NCI-H748 (cell line): ENCODE measurements at regions not wholly inside any gene's neighbourhood (a gene's known extent, or its start where the extent isn't known, plus 50 kb on each side); places are given as distances from the start of the nearest gene placed in this dataset.
"Not testable (repeated sequence)": the region's sequence is repeated elsewhere in the genome, so short reads cannot be mapped to it uniquely, and the experiment has no call there.

Experiments used
- DNase-seq: peaks from one replicate; lab custom pipeline; 2025; ENCODE audit not compliant: unreplicated experiment; lab: John Stamatoyannopoulos, UW

- DNase-seq, result no peak
These were observed 853.9 kb upstream of the EEF2KMT start for GRCh38 chr16:5951486-5951885.

- DNase-seq, result no peak
These were observed 847.4 kb upstream of the EEF2KMT start for GRCh38 chr16:5944971-5945370.

DNA sequence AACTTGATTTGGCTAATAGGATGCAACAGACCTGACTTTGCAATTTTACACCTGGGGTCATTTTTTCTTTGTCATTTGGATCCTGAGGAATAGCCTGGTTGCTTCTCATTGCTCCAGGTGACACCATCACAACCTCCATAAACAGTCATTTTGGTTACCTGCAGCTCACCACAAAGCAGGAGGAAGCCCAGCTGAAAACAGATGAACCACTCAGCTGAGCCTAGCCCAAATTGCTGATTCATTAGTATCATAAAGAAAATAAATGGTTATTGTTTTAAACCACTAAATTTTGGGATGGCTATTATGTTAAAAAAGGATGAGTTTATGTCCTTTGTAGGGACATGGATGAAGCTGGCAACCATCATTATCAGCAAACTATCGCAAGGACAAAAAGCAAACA is 841.0 kb upstream of the EEF2KMT start:
- DNase-seq, result no peak

DNA sequence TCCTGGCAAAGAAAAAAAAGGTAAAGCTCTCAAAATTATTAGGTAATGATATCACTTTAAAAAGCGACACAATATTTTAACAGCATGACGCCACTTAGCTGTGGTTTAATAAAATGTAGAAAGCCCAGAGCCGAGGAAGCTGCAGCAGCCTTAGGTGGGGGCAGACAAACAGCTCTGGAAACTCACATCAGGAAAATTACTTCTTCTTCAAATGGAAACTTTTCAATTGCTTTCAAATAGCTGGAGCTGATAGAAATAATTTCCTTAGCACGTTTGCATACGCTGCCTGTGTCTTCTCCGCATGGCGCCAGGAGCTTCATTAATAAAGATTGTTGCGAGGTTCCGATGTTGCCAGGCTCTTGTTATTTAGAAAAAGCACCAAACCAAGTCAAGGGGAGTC is 835.3 kb upstream of the EEF2KMT start:
- DNase-seq, result no peak

DNA sequence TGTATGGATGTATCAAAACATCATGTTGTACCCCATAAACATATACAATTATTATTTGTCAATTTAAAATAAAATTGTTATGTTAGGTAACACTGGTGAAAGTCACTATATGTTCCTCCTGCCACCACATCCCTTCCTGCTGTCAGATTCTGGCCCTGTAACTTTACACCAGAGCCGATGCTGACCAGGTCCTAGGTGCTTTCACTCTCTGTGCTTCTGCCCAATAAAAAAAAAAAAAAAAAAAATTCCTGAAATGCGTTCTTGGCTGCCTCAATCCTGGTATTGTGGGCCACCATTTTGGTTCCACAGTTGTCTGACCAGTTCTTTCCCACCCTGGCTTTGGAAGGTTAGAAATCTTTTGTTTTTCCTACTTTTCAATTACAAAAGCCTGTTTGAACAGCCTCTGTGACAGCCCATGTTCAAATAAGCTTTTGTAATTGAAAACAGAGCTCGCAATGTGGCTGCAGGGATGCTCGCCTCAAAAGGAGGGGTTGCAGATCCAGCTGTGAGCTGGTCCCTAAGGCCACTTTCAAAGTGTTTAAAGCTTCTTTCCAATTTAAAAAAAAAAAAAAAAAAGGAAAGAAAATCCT is 831.0 kb upstream of the EEF2KMT start:
- peak; percentile 91 for DNase-seq

DNA sequence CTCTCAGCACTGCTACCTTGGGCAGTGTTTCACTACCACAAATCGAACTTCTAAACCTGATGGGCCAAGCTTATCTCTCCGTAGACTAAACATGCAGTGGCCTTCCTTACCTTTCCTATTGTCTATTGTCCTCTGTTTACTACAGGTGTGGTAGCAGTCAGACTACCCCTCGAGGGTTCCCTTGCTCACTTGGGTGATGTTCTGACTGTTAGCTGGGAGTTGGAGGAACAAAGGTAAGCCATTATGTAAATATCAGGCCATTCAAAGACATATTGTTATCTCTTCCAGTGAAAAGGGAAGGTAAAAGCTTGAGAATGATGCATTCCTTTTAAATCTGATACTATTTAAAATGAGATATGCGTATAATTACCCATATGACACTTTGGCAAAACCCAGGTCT is 828.3 kb upstream of the EEF2KMT start:
- DNase-seq, result peak; percentile 10

DNA sequence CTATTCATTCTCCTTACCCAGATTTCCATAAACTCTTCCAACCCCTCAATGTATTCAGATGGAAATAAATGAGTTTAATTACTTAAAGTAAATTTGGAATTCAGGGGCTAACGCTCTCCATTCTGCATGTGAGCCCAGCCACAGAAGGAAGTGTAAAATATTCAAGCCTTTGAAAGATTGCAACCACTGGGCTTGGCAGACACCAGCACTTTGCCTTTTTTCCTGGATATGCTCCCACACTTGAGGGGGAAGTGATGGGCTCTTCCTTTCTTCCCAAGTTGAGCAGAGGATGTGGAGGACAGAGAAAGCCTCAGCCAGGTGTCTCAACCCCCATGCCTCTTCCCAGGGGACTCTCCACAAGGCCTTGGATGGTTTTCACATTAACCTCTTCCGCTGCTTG is 825.1 kb upstream of the EEF2KMT start:
- DNase-seq, result no peak

DNA sequence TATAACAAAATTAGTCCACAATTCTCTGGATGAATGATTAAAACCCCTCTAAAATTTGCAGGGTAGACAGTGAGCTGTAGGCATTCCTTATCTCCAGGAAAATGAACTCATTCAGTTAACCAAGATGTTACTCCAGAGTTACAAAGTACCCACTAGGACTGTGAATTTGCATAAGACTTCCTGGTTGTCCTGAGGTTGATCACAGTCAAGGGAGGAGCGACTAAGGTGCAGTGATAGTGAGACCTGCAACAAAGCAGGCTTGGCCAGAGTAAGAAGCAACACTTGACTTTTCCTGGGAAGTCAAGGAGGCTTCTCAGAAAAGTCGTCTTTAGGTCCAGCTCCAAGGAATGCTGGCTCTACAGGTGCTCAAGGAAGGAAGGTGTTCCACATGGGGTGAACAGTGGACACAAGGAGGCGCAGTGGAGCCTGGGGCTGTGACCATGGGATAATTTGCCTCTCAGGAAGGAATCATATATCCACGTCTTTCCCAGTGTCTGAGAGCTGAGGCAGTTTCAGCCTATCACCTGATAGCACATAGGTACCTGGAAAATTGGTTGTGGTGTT is 821.1 kb upstream of the EEF2KMT start:
- DNase-seq, result peak; percentile 52

DNA sequence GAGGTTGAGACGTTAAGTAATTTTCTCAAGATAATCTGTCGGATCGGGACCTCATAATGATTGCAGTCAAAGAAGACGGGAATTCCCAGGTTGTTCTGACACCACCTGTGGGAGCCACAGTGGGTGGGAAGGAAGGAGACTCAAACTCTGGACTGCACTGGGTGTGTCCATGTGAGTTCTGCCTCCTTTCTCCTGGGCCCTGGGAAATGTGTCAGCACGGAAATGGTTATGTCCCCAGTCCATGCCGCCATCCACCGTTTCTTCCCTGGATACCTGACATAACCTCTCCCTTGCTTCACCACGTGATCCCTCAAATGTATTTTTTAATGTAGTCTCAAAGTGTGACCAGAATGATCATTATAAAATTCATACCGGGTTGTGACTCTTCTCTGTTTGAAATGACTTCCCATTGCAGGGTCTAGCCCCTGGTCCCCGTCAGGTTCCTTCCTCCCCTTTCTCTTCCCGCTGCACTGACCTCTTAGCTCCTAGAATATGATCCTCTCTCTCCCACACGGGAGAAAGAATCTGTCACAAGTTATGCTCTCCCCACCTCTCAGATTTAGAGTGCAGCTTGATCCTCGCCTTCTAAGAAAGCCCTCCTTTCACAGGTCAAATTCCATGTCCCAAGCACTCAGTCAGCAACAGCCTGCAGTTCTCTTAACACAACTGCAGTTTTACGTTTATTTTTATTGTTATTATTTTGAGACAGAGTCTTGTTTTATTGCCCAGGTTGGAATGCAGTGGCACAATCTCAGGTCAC is 820.0 kb upstream of the EEF2KMT start:
- no peak for DNase-seq

- DNase-seq, result peak; percentile 2
These were observed 819.2 kb upstream of the EEF2KMT start for GRCh38 chr16:5916711-5917191.

DNA sequence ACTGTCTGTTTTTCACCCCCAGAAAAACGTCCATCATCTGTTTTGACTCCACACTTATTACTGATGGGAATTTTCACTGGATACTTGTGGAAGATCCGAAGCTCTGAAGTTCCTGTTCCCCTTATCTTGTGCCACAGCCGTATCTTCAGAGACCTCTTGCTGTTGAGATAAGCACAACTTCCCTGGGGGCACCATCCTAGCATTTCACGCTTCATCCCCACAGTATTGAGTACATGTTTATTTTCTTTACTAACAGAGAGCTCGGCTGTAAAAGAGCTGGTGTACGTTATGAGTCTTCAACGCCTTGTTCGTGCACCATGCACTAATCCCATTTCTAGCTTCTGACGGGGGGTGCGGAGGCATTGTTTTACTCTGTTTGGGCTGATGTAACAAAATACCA is 813.6 kb upstream of the EEF2KMT start:
- no peak for DNase-seq

DNA sequence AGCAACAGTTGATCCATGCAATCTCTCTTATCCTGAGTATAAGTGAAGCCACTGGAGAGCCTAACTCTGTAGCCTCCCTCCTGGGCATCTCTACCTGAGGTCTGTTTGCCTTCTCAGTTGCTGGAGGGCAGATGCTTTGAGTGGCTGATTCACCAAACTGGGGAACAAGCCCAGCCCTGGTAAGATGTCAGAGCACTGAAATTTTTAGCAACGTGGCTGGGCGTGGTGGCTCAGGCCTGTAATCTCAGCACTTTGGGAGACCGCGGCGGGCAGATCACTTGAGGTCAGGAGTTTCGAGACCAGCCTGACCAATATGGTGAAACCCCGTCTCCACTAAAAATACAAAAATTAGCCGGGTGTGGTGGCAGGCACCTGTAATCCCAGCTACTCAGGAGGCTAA is 812.0 kb upstream of the EEF2KMT start:
- not testable (repeated sequence) for DNase-seq

DNA sequence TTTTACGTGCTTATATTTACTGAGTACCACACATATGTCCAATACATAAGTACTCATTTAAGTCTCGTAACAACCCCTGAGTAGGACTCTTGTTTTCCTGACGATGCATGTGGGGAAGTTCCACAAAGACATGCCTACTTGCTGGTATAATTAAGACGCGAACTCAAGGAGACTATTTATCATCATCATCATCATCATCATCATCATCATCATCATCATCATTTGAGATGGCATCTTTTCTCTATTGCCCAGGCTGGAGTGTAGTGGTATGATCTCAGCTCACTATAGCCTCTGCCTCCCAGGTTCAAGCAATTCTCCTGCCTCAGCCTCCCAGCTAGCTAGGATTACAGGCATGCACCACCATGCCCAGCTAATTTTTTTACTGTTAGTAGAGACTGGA is 809.9 kb upstream of the EEF2KMT start:
- no peak for DNase-seq

GRCh38 chr16:5906351-5906750 is 808.8 kb upstream of the EEF2KMT start:
- no peak for DNase-seq

GRCh38 chr16:5905935-5906334 is 808.3 kb upstream of the EEF2KMT start:
- DNase-seq, result no peak

DNA sequence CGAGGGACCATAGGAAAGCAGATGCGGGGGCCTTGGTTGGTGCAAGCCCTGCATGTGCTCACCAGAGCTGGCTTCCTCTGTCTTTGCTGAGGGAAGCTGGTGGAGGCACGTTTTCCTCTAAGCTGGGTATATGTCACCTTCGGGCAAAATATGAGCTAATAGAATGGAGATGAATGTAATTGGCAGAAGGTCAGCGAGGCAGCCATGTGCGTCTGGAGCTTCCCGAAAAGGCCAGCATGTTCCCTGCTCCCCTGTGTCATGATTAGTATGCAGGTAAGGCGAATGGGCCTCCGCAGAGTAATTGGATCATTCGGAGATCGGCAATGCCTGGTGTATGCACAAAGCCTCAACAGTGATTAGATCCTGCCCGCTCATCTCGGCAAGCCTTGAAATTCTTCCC is 806.2 kb upstream of the EEF2KMT start:
- no peak for DNase-seq

DNA sequence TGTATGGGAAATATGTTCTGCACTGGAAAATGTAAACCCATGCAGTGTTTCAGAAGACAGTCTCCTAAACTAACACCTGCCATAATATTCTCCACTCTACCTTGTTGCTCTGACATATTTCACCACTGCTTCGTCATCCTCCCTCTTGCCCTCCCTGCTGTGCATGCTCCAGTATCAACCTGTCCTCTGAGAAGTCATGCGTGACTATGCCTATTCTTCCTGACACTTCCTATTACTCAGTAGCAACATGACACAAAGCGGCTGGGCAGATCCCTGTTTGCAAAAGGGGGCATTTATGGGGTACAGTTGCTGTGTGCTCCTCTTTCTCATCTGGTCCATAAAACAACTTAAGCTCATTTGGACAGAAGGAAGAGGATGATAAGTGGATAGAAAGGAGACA is 805.6 kb upstream of the EEF2KMT start:
- no peak for DNase-seq

DNA sequence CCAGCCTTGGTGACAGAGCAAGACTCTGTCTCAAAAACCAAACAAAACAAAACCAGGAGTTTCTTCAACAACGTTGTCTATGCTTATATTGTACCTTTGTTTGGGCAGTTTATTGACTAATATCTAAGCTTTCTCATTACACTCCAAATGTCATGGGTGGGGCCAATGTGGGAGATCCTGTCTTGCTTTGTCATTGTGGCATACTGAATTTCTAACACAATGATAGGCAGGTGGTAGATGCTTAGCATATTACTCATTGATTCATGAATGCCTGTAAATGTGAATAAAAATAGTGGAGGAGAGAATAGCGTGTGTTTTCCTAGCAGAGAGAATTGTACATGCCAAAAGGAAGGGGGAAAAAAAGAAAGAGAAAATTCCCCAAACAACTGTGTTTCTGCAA is 802.5 kb upstream of the EEF2KMT start:
- DNase-seq, result no peak

GRCh38 chr16:5895976-5896375 is 798.4 kb upstream of the EEF2KMT start:
- no peak for DNase-seq

GRCh38 chr16:5895137-5895536 is 797.5 kb upstream of the EEF2KMT start:
- no peak for DNase-seq

- no peak for DNase-seq
These were observed 793.7 kb upstream of the EEF2KMT start for GRCh38 chr16:5891296-5891695.

- no peak for DNase-seq
These were observed 787.9 kb upstream of the EEF2KMT start for GRCh38 chr16:5885521-5885920.
